DMS 273 treated with DMSO at 0.1 percent for 48 hours (cell line): ENCODE measurements at regions not wholly inside any gene's neighbourhood (a gene's known extent, or its start where the extent isn't known, plus 50 kb on each side); places are given as distances from the start of the nearest gene placed in this dataset.

Experiments used
- DNase-seq: peaks from one replicate; lab custom pipeline; 2025; lab: John Stamatoyannopoulos, UW

GRCh38 chr2:138105358-138105757 lies 141.1 kb downstream of the HNMT start:
- DNase-seq = no peak

GRCh38 chr2:138106606-138107005 lies 142.3 kb downstream of the HNMT start:
- no peak for DNase-seq

- DNase-seq = no peak
These were observed 143.0 kb downstream of the HNMT start for GRCh38 chr2:138107288-138107687.

- DNase-seq = no peak
These were observed 146.3 kb downstream of the HNMT start for GRCh38 chr2:138110453-138111083.

- DNase-seq = no peak
These were observed 148.3 kb downstream of the HNMT start for GRCh38 chr2:138112536-138112935.

GRCh38 chr2:138113871-138114525 lies 149.7 kb downstream of the HNMT start:
- no peak for DNase-seq

- DNase-seq = no peak
These were observed 151.4 kb downstream of the HNMT start for GRCh38 chr2:138115666-138116065.

GRCh38 chr2:138116456-138116855 lies 152.2 kb downstream of the HNMT start:
- no peak for DNase-seq

GRCh38 chr2:138121666-138122661 lies 157.7 kb downstream of the HNMT start:
- no peak for DNase-seq

- DNase-seq = no peak
These were observed 158.6 kb downstream of the HNMT start for GRCh38 chr2:138122891-138123290.

- no peak for DNase-seq
These were observed 159.5 kb downstream of the HNMT start for GRCh38 chr2:138123741-138124140.

- DNase-seq = no peak
These were observed 160.2 kb downstream of the HNMT start for GRCh38 chr2:138124521-138124920.

GRCh38 chr2:138125306-138126288 lies 161.3 kb downstream of the HNMT start:
- no peak for DNase-seq

GRCh38 chr2:138132108-138132507 lies 167.8 kb downstream of the HNMT start:
- no peak for DNase-seq

- no peak for DNase-seq
These were observed 173.7 kb downstream of the HNMT start for GRCh38 chr2:138137949-138138348.

- DNase-seq = no peak
These were observed 183.5 kb downstream of the HNMT start for GRCh38 chr2:138147796-138148195.

GRCh38 chr2:138155304-138155703 lies 191.0 kb downstream of the HNMT start:
- no peak for DNase-seq

- no peak for DNase-seq
These were observed 193.1 kb downstream of the HNMT start for GRCh38 chr2:138157372-138157771.

GRCh38 chr2:138170485-138170884 lies 206.2 kb downstream of the HNMT start:
- no peak for DNase-seq

GRCh38 chr2:138171244-138171643 lies 207.0 kb downstream of the HNMT start:
- no peak for DNase-seq

- DNase-seq = no peak
These were observed 210.8 kb downstream of the HNMT start for GRCh38 chr2:138175066-138175465.
